Coronary artery (tissue), 2 donors: ENCODE measurements at regions not wholly inside any gene's neighbourhood (a gene's known extent, or its start where the extent isn't known, plus 50 kb on each side); places are given as distances from the start of the nearest gene placed in this dataset.
"Not testable (repeated sequence)": the region's sequence is repeated elsewhere in the genome, so short reads cannot be mapped to it uniquely, and the experiment has no call there.

ENCODE experiments used
- DNase-seq: peaks from one replicate; pipeline ENCODE4 v3.0.0-alpha.2; 2017; ENCODE audit warnings: low spot score
- H3K27ac ChIP-seq, 2 donors: fragments of 200-600 bp; sonication (generic); one replicate each; pipeline ENCODE4 v1.5.1; 2016 to 2019
- H3K4me3 ChIP-seq: fragments of 200-600 bp; sonication (generic); 2 replicates; pipeline ENCODE4 v1.5.1; 2016; ENCODE audit warnings: mild to moderate bottlenecking, moderate library complexity
- TF ChIP-seq, protein P1 (sequence below): fragments of 200-600 bp; sonication (generic); IDR thresholded peaks from one replicate; pipeline ENCODE4 v1.5.1; 2019; ENCODE audit warnings: antibody characterized with exemption

- H3K4me3 ChIP-seq: peak overlapping the region; percentile 51
- no peak overlapping the region for H3K27ac ChIP-seq
- TF ChIP-seq, protein P1, sequence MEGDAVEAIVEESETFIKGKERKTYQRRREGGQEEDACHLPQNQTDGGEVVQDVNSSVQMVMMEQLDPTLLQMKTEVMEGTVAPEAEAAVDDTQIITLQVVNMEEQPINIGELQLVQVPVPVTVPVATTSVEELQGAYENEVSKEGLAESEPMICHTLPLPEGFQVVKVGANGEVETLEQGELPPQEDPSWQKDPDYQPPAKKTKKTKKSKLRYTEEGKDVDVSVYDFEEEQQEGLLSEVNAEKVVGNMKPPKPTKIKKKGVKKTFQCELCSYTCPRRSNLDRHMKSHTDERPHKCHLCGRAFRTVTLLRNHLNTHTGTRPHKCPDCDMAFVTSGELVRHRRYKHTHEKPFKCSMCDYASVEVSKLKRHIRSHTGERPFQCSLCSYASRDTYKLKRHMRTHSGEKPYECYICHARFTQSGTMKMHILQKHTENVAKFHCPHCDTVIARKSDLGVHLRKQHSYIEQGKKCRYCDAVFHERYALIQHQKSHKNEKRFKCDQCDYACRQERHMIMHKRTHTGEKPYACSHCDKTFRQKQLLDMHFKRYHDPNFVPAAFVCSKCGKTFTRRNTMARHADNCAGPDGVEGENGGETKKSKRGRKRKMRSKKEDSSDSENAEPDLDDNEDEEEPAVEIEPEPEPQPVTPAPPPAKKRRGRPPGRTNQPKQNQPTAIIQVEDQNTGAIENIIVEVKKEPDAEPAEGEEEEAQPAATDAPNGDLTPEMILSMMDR: no peak
- DNase-seq: no peak
Observed at GRCh38 chr2:132009874-132010521, 151.8 kb downstream of the ANKRD30BL start.

- Histone ChIP-seq H3K27ac (no peak overlapping the region), H3K4me3 (peak overlapping the region; percentile 51)
- TF ChIP-seq, protein P1: no peak
- DNase-seq: no peak
Observed at GRCh38 chr2:132009177-132009873, 152.4 kb downstream of the ANKRD30BL start.

- H3K27ac ChIP-seq, H3K4me3 ChIP-seq, DNase-seq: not testable (repeated sequence)
Observed at GRCh38 chr2:131990751-131991150, 171.0 kb downstream of the ANKRD30BL start.

- not testable (repeated sequence) for H3K27ac ChIP-seq, DNase-seq, H3K4me3 ChIP-seq
Observed at GRCh38 chr2:131966671-131967070, 195.1 kb downstream of the ANKRD30BL start.

DNA sequence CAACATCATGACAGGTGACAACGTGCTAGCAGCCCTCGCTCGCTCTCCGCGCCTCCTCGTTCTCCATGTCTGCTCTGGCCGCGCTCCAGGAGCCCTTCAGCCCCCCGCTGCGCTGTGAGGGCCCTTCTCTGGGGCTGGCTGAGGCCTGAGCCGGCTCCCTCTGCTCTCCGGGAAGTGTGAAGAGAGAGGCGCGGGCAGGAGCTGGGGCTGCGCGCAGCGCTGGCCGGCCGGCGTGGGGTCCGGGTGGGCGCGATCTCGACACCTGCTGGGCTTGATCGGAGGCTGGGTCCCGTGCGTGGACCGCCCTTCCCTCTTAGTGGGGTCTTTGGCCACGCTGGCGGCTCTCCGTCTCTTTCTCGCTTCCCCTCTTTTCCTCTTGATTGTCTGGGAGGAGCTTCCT, 195.5 kb downstream of the ANKRD30BL start:
- no peak for DNase-seq
- H3K4me3 ChIP-seq: no peak overlapping the region
- TF ChIP-seq, protein P1: no peak
- no peak overlapping the region for H3K27ac ChIP-seq

- not testable (repeated sequence) for H3K4me3 ChIP-seq, DNase-seq, H3K27ac ChIP-seq
Observed at GRCh38 chr2:131958019-131958609, 203.6 kb downstream of the ANKRD30BL start.

DNA sequence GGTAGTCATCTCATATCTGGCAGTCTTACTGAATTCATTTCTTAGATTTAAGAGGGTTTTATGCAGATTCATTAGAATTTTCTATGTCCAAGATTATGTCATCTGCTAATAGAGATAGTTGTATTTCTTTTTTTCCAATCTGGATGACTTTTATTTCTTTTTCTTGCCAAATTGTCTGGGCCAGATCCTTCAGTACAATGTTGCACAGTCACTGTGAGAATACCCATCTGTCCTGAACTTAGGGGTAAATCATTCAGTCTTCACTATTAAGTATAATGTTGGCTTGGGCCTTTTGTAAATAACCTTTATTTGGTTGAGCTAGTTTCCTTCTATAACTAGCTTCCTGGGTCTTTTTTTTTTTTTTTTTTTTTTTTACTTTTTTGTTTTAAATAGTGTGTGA, 213.1 kb downstream of the ANKRD30BL start:
- H3K4me3 ChIP-seq, H3K27ac ChIP-seq, DNase-seq: not testable (repeated sequence)

GRCh38 chr2:131923287-131923686, 238.5 kb downstream of the ANKRD30BL start:
- DNase-seq: not testable (repeated sequence)

DNA sequence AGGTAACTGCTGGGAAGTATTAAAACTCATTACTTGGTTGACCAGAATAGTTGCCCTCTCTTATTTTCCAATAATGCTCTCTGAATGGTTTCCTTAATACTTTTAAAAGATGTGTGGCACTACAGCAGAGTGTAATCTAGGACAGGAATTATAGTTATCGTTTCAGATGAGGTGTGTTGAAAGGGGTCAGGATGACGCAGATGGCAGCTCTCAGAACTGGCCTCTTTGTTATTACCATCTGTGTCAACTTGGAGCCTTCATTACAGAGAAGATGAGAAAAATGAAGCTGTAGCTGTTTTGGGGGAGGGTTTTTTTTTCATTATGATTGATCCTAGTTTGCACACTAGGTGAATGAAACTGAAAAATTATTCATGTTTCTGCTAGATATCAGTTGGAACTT, 238.9 kb downstream of the ANKRD30BL start:
- H3K27ac ChIP-seq, DNase-seq, H3K4me3 ChIP-seq: not testable (repeated sequence)

More at GRCh38 chr2:131923287-131923686, 238.5 kb downstream of the ANKRD30BL start:
- H3K27ac ChIP-seq, H3K4me3 ChIP-seq: not testable (repeated sequence)
